ENCODE measurements at regions not wholly inside any gene's neighbourhood (a gene's known extent, or its start where the extent isn't known, plus 50 kb on each side); places are given as distances from the start of the nearest gene placed in this dataset.

DNA sequence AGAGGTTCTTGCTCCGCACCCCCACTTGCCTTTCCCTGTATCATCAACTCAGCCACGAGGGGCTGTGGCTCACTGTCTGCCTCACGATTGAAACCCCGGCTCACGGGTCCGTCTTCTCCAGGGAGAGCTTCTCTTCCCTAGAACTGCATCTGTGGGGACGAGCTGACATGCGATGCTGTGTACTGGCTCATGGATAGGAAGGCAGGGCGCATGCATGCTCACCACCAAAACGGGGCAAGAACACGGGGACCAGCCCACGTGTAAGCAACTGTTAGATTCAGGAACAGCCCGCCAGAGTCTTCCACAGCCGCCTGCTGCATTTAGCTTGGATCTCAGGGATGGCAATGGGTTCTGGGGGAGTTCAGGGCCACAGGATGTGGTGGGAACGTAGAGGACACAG, 275.9 kb upstream of the CDH4 start:
- Histone ChIP-seq H3K4me1 (ENCODE audit: control insufficient read depth, insufficient read depth, low read length) (no peaks in the 10 kb centered on the region), H3K9me3 (ENCODE audit: control insufficient read depth, insufficient read depth, low read depth, low read length) (no peaks in the 10 kb centered on the region), H3K4me3 (ENCODE audit: low read depth, low read length) (no peak overlapping the region), H3K27ac (ENCODE audit: extremely low read depth, low read depth, low read length) (no peak overlapping the region), H3K36me3 (ENCODE audit: control insufficient read depth in 2 of 2, insufficient read depth in 1 of 2, low read length in 2 of 2) (no peaks in the 10 kb centered on the region)
- CTCF ChIA-PET, result no interaction called here
- POLR2A ChIA-PET, result no interaction called here
- TF ChIP-seq ZSCAN16 (tag by site-specific recombination; IDR thresholded peaks at IDR 0.05), result no peak
- no peak for TF ChIP-seq ZNF777 (tag by site-specific recombination; IDR thresholded peaks at IDR 0.05; ENCODE audit: borderline replicate concordance)
- TF ChIP-seq, protein P1, sequence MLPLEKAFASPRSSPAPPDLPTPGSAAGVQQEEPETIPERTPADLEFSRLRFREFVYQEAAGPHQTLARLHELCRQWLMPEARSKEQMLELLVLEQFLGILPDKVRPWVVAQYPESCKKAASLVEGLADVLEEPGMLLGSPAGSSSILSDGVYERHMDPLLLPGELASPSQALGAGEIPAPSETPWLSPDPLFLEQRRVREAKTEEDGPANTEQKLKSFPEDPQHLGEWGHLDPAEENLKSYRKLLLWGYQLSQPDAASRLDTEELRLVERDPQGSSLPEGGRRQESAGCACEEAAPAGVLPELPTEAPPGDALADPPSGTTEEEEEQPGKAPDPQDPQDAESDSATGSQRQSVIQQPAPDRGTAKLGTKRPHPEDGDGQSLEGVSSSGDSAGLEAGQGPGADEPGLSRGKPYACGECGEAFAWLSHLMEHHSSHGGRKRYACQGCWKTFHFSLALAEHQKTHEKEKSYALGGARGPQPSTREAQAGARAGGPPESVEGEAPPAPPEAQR (tag by site-specific recombination; IDR thresholded peaks at IDR 0.05), result no peak
- no peak for TF ChIP-seq ZNF548 (tag by site-specific recombination; IDR thresholded peaks at IDR 0.05)
- TF ChIP-seq, protein P2, sequence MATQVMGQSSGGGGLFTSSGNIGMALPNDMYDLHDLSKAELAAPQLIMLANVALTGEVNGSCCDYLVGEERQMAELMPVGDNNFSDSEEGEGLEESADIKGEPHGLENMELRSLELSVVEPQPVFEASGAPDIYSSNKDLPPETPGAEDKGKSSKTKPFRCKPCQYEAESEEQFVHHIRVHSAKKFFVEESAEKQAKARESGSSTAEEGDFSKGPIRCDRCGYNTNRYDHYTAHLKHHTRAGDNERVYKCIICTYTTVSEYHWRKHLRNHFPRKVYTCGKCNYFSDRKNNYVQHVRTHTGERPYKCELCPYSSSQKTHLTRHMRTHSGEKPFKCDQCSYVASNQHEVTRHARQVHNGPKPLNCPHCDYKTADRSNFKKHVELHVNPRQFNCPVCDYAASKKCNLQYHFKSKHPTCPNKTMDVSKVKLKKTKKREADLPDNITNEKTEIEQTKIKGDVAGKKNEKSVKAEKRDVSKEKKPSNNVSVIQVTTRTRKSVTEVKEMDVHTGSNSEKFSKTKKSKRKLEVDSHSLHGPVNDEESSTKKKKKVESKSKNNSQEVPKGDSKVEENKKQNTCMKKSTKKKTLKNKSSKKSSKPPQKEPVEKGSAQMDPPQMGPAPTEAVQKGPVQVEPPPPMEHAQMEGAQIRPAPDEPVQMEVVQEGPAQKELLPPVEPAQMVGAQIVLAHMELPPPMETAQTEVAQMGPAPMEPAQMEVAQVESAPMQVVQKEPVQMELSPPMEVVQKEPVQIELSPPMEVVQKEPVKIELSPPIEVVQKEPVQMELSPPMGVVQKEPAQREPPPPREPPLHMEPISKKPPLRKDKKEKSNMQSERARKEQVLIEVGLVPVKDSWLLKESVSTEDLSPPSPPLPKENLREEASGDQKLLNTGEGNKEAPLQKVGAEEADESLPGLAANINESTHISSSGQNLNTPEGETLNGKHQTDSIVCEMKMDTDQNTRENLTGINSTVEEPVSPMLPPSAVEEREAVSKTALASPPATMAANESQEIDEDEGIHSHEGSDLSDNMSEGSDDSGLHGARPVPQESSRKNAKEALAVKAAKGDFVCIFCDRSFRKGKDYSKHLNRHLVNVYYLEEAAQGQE (tag by site-specific recombination; IDR thresholded peaks at IDR 0.05), result no peak
- TF ChIP-seq ZFP41 (tag by site-specific recombination; IDR thresholded peaks at IDR 0.05; ENCODE audit: borderline replicate concordance), result no peak

DNA sequence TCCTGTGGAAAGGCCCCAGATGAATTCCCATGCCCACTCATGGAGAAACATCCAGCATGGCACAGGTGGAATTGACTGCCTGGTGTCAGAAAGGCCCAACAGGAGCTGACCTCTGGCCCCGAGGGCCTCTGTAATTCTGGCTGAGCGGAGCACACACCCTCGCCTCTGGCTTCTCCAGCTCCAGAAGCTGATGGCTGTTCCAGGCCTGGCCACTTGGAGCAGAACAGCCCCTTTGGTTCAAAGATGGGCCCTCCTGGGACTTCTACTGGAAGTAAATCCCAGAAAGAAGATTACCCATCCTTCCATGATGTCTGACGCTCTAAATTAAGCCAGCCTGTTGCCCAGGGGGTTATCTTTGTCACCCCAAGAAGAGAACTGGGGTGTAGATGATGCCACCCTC, 275.1 kb upstream of the CDH4 start:
- ChIA-PET POLR2A (no interaction called here), CTCF (no interaction called here)
- no peaks in the 10 kb centered on the region for H3K36me3 ChIP-seq (ENCODE audit: control insufficient read depth in 2 of 2, insufficient read depth in 1 of 2, low read length in 2 of 2)
- H3K9me3 ChIP-seq (ENCODE audit: control insufficient read depth, insufficient read depth, low read depth, low read length), result no peaks in the 10 kb centered on the region
- H3K27ac ChIP-seq (ENCODE audit: extremely low read depth, low read depth, low read length), result no peak overlapping the region
- H3K4me1 ChIP-seq (ENCODE audit: control insufficient read depth, insufficient read depth, low read length), result no peaks in the 10 kb centered on the region
- no peak overlapping the region for H3K4me3 ChIP-seq (ENCODE audit: low read depth, low read length)
- TF ChIP-seq ZNF768 (tag by site-specific recombination; IDR thresholded peaks at IDR 0.05) (no peak), ZFP37 (tag by site-specific recombination; IDR thresholded peaks at IDR 0.05) (no peak), ZNF311 (tag by site-specific recombination; IDR thresholded peaks at IDR 0.05; ENCODE audit: borderline replicate concordance) (no peak), ZNF624 (tag by site-specific recombination; IDR thresholded peaks at IDR 0.05) (no peak), REPIN1 (tag by site-specific recombination; IDR thresholded peaks at IDR 0.05; ENCODE audit: low read depth) (no peak), SCRT1 (tag by site-specific recombination; IDR thresholded peaks at IDR 0.05; ENCODE audit: borderline replicate concordance) (no peak), FEZF1 (tag by site-specific recombination; IDR thresholded peaks at IDR 0.05) (no peak), SCRT2 (tag by site-specific recombination; IDR thresholded peaks at IDR 0.05) (no peak), ZNF146 (tag by site-specific recombination; IDR thresholded peaks at IDR 0.05) (no peak), ZNF132 (tag by site-specific recombination; IDR thresholded peaks at IDR 0.05; ENCODE audit: borderline replicate concordance) (no peak)
- TF ChIP-seq, protein P3, sequence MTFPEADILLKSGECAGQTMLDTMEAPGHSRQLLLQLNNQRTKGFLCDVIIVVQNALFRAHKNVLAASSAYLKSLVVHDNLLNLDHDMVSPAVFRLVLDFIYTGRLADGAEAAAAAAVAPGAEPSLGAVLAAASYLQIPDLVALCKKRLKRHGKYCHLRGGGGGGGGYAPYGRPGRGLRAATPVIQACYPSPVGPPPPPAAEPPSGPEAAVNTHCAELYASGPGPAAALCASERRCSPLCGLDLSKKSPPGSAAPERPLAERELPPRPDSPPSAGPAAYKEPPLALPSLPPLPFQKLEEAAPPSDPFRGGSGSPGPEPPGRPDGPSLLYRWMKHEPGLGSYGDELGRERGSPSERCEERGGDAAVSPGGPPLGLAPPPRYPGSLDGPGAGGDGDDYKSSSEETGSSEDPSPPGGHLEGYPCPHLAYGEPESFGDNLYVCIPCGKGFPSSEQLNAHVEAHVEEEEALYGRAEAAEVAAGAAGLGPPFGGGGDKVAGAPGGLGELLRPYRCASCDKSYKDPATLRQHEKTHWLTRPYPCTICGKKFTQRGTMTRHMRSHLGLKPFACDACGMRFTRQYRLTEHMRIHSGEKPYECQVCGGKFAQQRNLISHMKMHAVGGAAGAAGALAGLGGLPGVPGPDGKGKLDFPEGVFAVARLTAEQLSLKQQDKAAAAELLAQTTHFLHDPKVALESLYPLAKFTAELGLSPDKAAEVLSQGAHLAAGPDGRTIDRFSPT (tag by site-specific recombination; IDR thresholded peaks at IDR 0.05), result no peak
- TF ChIP-seq, protein P4, sequence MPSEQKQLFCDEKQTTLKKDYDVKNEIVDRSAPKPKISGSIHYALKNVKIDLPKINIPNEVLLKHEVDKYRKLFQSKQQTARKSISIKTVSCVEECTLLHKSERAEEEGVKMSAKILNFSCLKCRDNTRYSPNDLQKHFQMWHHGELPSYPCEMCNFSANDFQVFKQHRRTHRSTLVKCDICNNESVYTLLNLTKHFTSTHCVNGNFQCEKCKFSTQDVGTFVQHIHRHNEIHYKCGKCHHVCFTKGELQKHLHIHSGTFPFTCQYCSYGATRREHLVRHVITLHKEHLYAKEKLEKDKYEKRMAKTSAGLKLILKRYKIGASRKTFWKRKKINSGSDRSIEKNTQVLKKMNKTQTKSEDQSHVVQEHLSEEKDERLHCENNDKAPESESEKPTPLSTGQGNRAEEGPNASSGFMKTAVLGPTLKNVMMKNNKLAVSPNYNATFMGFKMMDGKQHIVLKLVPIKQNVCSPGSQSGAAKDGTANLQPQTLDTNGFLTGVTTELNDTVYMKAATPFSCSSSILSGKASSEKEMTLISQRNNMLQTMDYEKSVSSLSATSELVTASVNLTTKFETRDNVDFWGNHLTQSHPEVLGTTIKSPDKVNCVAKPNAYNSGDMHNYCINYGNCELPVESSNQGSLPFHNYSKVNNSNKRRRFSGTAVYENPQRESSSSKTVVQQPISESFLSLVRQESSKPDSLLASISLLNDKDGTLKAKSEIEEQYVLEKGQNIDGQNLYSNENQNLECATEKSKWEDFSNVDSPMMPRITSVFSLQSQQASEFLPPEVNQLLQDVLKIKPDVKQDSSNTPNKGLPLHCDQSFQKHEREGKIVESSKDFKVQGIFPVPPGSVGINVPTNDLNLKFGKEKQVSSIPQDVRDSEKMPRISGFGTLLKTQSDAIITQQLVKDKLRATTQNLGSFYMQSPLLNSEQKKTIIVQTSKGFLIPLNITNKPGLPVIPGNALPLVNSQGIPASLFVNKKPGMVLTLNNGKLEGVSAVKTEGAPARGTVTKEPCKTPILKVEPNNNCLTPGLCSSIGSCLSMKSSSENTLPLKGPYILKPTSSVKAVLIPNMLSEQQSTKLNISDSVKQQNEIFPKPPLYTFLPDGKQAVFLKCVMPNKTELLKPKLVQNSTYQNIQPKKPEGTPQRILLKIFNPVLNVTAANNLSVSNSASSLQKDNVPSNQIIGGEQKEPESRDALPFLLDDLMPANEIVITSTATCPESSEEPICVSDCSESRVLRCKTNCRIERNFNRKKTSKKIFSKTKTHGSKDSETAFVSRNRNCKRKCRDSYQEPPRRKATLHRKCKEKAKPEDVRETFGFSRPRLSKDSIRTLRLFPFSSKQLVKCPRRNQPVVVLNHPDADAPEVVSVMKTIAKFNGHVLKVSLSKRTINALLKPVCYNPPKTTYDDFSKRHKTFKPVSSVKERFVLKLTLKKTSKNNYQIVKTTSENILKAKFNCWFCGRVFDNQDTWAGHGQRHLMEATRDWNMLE (tag by site-specific recombination; conservative IDR thresholded peaks at IDR 0.05; ENCODE audit: low read depth), result no peak
- TF ChIP-seq, protein P5, sequence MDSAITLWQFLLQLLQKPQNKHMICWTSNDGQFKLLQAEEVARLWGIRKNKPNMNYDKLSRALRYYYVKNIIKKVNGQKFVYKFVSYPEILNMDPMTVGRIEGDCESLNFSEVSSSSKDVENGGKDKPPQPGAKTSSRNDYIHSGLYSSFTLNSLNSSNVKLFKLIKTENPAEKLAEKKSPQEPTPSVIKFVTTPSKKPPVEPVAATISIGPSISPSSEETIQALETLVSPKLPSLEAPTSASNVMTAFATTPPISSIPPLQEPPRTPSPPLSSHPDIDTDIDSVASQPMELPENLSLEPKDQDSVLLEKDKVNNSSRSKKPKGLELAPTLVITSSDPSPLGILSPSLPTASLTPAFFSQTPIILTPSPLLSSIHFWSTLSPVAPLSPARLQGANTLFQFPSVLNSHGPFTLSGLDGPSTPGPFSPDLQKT (IDR thresholded peaks at IDR 0.05; ENCODE audit: borderline replicate concordance, low read depth, low read length), result no peak
- TF ChIP-seq, protein P6, sequence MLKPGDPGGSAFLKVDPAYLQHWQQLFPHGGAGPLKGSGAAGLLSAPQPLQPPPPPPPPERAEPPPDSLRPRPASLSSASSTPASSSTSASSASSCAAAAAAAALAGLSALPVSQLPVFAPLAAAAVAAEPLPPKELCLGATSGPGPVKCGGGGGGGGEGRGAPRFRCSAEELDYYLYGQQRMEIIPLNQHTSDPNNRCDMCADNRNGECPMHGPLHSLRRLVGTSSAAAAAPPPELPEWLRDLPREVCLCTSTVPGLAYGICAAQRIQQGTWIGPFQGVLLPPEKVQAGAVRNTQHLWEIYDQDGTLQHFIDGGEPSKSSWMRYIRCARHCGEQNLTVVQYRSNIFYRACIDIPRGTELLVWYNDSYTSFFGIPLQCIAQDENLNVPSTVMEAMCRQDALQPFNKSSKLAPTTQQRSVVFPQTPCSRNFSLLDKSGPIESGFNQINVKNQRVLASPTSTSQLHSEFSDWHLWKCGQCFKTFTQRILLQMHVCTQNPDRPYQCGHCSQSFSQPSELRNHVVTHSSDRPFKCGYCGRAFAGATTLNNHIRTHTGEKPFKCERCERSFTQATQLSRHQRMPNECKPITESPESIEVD (tag by site-specific recombination; IDR thresholded peaks at IDR 0.05), result no peak

Measured in HEK293 (cell line).